ENCODE measurements at regions not wholly inside any gene's neighbourhood (a gene's known extent, or its start where the extent isn't known, plus 50 kb on each side); places are given as distances from the start of the nearest gene placed in this dataset.

DNA sequence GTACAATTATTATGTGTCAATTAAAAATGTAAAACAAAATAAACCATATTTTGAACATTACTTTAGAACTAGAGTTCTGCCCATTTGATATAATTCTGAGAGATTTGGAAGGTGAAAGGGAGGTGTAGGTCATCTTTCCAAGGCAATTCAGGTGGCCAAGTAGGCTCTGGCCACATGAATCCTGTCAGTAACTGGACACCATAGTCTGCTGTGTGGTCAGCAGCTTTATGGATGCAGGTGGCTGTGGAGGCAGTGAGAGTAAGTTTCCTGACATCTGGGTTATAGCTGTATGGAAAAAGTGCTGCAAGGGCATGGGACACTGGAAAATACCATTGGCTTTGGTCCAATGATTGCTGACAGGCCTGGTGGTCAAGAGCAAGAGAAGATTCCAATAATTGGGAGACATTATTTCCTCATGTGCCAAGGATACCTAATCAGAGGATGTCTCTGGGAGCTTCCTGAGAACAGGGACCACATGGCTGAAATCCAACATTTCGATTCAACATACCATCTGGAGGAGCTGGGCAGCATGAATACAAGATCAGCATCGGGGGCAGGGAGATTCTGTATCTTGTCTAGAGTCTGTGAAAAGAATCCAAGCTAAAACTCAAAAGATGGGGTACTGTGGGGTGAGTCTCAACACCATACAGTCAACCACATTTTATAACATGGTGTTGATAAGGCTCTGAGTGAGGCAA is 523.1 kb downstream of the MID1IP1 start:
- Mint-ChIP-seq H3K36me3 (ENCODE audit: low read depth) (no peaks in the 10 kb centered on the region), H3K4me3 (no peak overlapping the region), H3K9me3 (peaks cover 39% of the 10 kb centered on the region), H3K27me3 (ENCODE audit: low read depth, poor library complexity) (no peaks in the 10 kb centered on the region), H3K4me1 (peaks cover 9% of the 10 kb centered on the region), H3K27ac (no peak overlapping the region)
- DNase-seq = no peak
- no peak for TF ChIP-seq CTCF (IDR thresholded peaks at IDR 0.05)

GRCh38 chrX:39327255-39327654 is 526.0 kb downstream of the MID1IP1 start:
- no peak for TF ChIP-seq CTCF (IDR thresholded peaks at IDR 0.05)
- H3K27ac Mint-ChIP-seq = no peak overlapping the region
- H3K9me3 Mint-ChIP-seq = peaks cover 38% of the 10 kb centered on the region
- H3K27me3 Mint-ChIP-seq (ENCODE audit: low read depth, poor library complexity) = no peaks in the 10 kb centered on the region
- H3K4me1 Mint-ChIP-seq = peaks cover 9% of the 10 kb centered on the region
- no peak for DNase-seq
- no peak overlapping the region for H3K4me3 Mint-ChIP-seq
- no peaks in the 10 kb centered on the region for H3K36me3 Mint-ChIP-seq (ENCODE audit: low read depth)

DNA sequence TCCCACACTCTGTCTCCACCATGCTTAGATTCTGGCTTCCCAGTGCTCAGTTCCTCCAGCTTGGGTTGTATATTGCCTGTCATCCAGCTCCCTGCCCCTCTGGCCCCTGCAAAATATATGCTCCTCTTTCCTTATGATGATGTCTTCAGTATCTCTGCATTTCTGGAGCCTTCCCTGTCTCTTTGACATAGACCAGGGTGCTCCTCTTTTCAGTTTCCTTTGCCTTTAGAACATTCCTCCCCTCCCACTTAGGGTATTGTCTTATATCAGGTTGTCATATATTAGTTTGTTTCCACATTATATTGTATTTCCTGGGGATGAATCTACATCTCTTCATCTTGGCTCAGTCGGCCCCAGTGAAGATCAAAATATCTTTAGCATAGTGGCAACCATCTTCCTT is 526.4 kb downstream of the MID1IP1 start:
- no peak for DNase-seq
- TF ChIP-seq CTCF (IDR thresholded peaks at IDR 0.05) = no peak
- no peaks in the 10 kb centered on the region for H3K36me3 Mint-ChIP-seq (ENCODE audit: low read depth)

DNA sequence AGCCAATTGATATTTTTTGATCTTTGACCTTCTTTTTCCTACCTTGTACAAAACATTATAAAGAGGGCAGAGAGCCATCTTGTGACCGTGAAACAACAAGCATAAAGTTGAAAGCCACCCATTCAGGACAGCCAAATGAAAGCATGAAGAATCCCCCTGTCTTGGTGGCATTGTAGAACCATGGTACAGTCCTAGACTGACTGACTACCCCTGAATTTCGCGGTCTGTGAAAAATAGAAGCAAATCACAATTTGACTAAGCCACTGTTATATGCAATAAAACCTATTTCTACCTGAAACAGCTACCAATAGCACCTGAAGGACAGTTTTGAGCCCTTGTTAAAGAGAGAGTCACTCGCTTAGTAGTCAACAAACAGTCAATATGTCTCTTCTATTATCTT is 527.4 kb downstream of the MID1IP1 start:
- no peaks in the 10 kb centered on the region for H3K27me3 Mint-ChIP-seq (ENCODE audit: low read depth, poor library complexity)
- TF ChIP-seq CTCF (IDR thresholded peaks at IDR 0.05) = no peak
- H3K9me3 Mint-ChIP-seq = peaks cover 34% of the 10 kb centered on the region

More for the DNA sequence above, 526.4 kb downstream of the MID1IP1 start:
- peaks cover 39% of the 10 kb centered on the region for H3K9me3 Mint-ChIP-seq
- no peak overlapping the region for H3K27ac Mint-ChIP-seq
- H3K4me3 Mint-ChIP-seq = no peak overlapping the region
- no peaks in the 10 kb centered on the region for H3K27me3 Mint-ChIP-seq (ENCODE audit: low read depth, poor library complexity)
- peaks cover 9% of the 10 kb centered on the region for H3K4me1 Mint-ChIP-seq

GRCh38 chrX:39331082-39331704 is 529.9 kb downstream of the MID1IP1 start:
- H3K4me1 Mint-ChIP-seq = no peaks in the 10 kb centered on the region
- no peak for DNase-seq
- peaks cover 5% of the 10 kb centered on the region for H3K27me3 Mint-ChIP-seq (ENCODE audit: low read depth, poor library complexity)
- no peak overlapping the region for H3K4me3 Mint-ChIP-seq
- H3K9me3 Mint-ChIP-seq = peaks cover 31% of the 10 kb centered on the region
- H3K27ac Mint-ChIP-seq = no peak overlapping the region
- H3K36me3 Mint-ChIP-seq (ENCODE audit: low read depth) = no peaks in the 10 kb centered on the region
- no peak for TF ChIP-seq CTCF (IDR thresholded peaks at IDR 0.05)

More for the DNA sequence above, 527.4 kb downstream of the MID1IP1 start:
- no peak for DNase-seq
- no peaks in the 10 kb centered on the region for H3K36me3 Mint-ChIP-seq (ENCODE audit: low read depth)
- H3K4me1 Mint-ChIP-seq = peaks cover 9% of the 10 kb centered on the region
- H3K27ac Mint-ChIP-seq = no peak overlapping the region
- no peak overlapping the region for H3K4me3 Mint-ChIP-seq

DNA sequence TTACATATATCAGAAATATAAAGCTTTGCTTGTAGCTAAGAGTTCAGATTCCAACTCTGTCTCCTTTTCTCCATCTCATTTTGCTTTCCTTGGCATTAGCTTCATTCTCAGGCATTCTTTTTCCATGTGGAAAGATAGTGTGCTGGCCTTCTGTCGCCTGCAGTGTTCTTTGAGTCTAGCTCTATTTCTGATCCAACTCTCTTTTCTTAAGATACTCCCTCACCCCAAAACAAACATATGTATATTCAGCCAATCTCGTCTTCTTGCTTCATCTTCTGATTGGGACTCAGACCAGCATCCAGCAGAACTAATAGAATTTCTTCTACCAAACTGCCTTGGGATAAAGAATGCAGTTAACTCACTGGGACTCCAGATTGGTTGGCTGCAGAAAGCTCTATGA is 532.2 kb downstream of the MID1IP1 start:
- Mint-ChIP-seq H3K4me1 (peaks cover 12% of the 10 kb centered on the region), H3K9me3 (peaks cover 22% of the 10 kb centered on the region), H3K27ac (no peak overlapping the region), H3K27me3 (ENCODE audit: low read depth, poor library complexity) (peaks cover 5% of the 10 kb centered on the region), H3K36me3 (ENCODE audit: low read depth) (no peaks in the 10 kb centered on the region), H3K4me3 (no peak overlapping the region)
- TF ChIP-seq CTCF (IDR thresholded peaks at IDR 0.05) = no peak
- no peak for DNase-seq

Measured in nephron progenitor cell (in vitro differentiated cells).